ENCODE measurements at regions not wholly inside any gene's neighbourhood (a gene's known extent, or its start where the extent isn't known, plus 50 kb on each side); places are given as distances from the start of the nearest gene placed in this dataset.

GRCh38 chr1:172875892-172876291 is 174.8 kb downstream of the TNFSF18 start:
- in situ Hi-C loops (cut with MboI; ENCODE audit: low sequenced_read_pairs): no loop called here

GRCh38 chr1:172882385-172882784 is 168.4 kb downstream of the TNFSF18 start:
- in situ Hi-C loops (cut with MboI; ENCODE audit: low sequenced_read_pairs): no loop called here

GRCh38 chr1:172882791-172883386 is 167.9 kb downstream of the TNFSF18 start:
- in situ Hi-C loops (cut with MboI; ENCODE audit: low sequenced_read_pairs): no loop called here

GRCh38 chr1:172883387-172883791 is 167.4 kb downstream of the TNFSF18 start:
- in situ Hi-C loops (cut with MboI; ENCODE audit: low sequenced_read_pairs): no loop called here

- in situ Hi-C loops (cut with MboI; ENCODE audit: low sequenced_read_pairs): no loop called here
Measured at GRCh38 chr1:172883844-172884243, 166.9 kb downstream of the TNFSF18 start.

- in situ Hi-C loops (cut with MboI; ENCODE audit: low sequenced_read_pairs): no loop called here
Measured at GRCh38 chr1:172885411-172885810, 165.3 kb downstream of the TNFSF18 start.

- in situ Hi-C loops (cut with MboI; ENCODE audit: low sequenced_read_pairs): no loop called here
Measured at GRCh38 chr1:172885971-172886370, 164.8 kb downstream of the TNFSF18 start.

- in situ Hi-C loops (cut with MboI; ENCODE audit: low sequenced_read_pairs): no loop called here
Measured at GRCh38 chr1:172887162-172887561, 163.6 kb downstream of the TNFSF18 start.

- in situ Hi-C loops (cut with MboI; ENCODE audit: low sequenced_read_pairs): no loop called here
Measured at GRCh38 chr1:172893146-172893841, 157.4 kb downstream of the TNFSF18 start.

- in situ Hi-C loops (cut with MboI; ENCODE audit: low sequenced_read_pairs): no loop called here
Measured at GRCh38 chr1:172894349-172895049, 156.2 kb downstream of the TNFSF18 start.

- in situ Hi-C loops (cut with MboI; ENCODE audit: low sequenced_read_pairs): no loop called here
Measured at GRCh38 chr1:172895050-172895460, 155.7 kb downstream of the TNFSF18 start.

GRCh38 chr1:172895761-172896160 is 155.0 kb downstream of the TNFSF18 start:
- in situ Hi-C loops (cut with MboI; ENCODE audit: low sequenced_read_pairs): no loop called here

- in situ Hi-C loops (cut with MboI; ENCODE audit: low sequenced_read_pairs): no loop called here
Measured at GRCh38 chr1:172897738-172898137, 153.0 kb downstream of the TNFSF18 start.

GRCh38 chr1:172898866-172899265 is 151.9 kb downstream of the TNFSF18 start:
- in situ Hi-C loops (cut with MboI; ENCODE audit: low sequenced_read_pairs): no loop called here

GRCh38 chr1:172900376-172900997 is 150.3 kb downstream of the TNFSF18 start:
- in situ Hi-C loops (cut with MboI; ENCODE audit: low sequenced_read_pairs): no loop called here

- in situ Hi-C loops (cut with MboI; ENCODE audit: low sequenced_read_pairs): no loop called here
Measured at GRCh38 chr1:172902200-172902599, 148.5 kb downstream of the TNFSF18 start.

- in situ Hi-C loops (cut with MboI; ENCODE audit: low sequenced_read_pairs): no loop called here
Measured at GRCh38 chr1:172902861-172903381, 147.8 kb downstream of the TNFSF18 start.

GRCh38 chr1:172903581-172904220 is 147.0 kb downstream of the TNFSF18 start:
- in situ Hi-C loops (cut with MboI; ENCODE audit: low sequenced_read_pairs): no loop called here

- in situ Hi-C loops (cut with MboI; ENCODE audit: low sequenced_read_pairs): no loop called here
Measured at GRCh38 chr1:172905452-172905851, 145.3 kb downstream of the TNFSF18 start.

- in situ Hi-C loops (cut with MboI; ENCODE audit: low sequenced_read_pairs): no loop called here
Measured at GRCh38 chr1:172906778-172907592, 143.8 kb downstream of the TNFSF18 start.

Data from HL-60/S4 (cell line).